ENCODE measurements at regions not wholly inside any gene's neighbourhood (a gene's known extent, or its start where the extent isn't known, plus 50 kb on each side); places are given as distances from the start of the nearest gene placed in this dataset.

DNA sequence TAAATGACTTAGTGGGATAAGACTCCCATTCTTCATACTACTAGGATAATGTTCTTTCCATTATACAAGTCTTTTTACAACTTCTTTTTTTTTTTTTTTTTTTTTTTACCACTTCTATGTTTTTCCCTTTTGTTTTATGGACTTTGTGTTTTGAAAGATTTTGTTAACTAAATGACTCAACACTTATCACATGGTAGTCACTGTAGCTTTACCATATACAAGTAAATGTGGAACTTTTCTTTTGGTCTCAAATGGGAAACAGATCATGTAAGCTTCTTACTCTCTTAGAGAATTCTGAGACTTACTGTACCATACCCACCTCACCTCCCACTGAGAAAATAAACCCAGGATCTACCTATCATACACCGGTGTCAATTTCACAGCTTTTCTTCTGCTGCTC is 590.3 kb upstream of the CDH2 start:
- intact Hi-C loops (cut with micrococcal nuclease; ENCODE audit: unreplicated experiment) = no loop called here
- no peaks in the 10 kb centered on the region for H3K27me3 ChIP-seq (replicated peaks; ENCODE audit: insufficient read depth, low read depth, low read length, poor library complexity)
- peaks cover 45% of the 10 kb centered on the region for H3K4me1 ChIP-seq (ENCODE audit: insufficient read depth, low read length, poor library complexity, severe bottlenecking)
- TF ChIP-seq EZH2 (IDR thresholded peaks at IDR 0.05; ENCODE audit: borderline replicate concordance, low read depth, low read length, poor library complexity, severe bottlenecking) = no peak
- TF ChIP-seq, protein P1, sequence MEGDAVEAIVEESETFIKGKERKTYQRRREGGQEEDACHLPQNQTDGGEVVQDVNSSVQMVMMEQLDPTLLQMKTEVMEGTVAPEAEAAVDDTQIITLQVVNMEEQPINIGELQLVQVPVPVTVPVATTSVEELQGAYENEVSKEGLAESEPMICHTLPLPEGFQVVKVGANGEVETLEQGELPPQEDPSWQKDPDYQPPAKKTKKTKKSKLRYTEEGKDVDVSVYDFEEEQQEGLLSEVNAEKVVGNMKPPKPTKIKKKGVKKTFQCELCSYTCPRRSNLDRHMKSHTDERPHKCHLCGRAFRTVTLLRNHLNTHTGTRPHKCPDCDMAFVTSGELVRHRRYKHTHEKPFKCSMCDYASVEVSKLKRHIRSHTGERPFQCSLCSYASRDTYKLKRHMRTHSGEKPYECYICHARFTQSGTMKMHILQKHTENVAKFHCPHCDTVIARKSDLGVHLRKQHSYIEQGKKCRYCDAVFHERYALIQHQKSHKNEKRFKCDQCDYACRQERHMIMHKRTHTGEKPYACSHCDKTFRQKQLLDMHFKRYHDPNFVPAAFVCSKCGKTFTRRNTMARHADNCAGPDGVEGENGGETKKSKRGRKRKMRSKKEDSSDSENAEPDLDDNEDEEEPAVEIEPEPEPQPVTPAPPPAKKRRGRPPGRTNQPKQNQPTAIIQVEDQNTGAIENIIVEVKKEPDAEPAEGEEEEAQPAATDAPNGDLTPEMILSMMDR (conservative IDR thresholded peaks at IDR 0.05; ENCODE audit: low read depth, low read length) = no peak
- H3K27ac ChIP-seq (ENCODE audit: low read depth, low read length, poor library complexity, severe bottlenecking) = peak overlapping the region; percentile 5
- no peaks in the 10 kb centered on the region for H3K36me3 ChIP-seq (ENCODE audit: insufficient read depth, low read length, poor library complexity, severe bottlenecking)
- H3K9me3 ChIP-seq (ENCODE audit: low read depth, low read length, poor library complexity, severe bottlenecking) = no peaks in the 10 kb centered on the region
- H3K4me3 ChIP-seq (ENCODE audit: low read depth, low read length, poor library complexity, severe bottlenecking) = no peak overlapping the region
- BruUV-seq (replicated peaks) = no TSS peak
- CTCF ChIA-PET = no interaction called here
- no peak for DNase-seq (ENCODE audit: low spot score)
- POLR2A ChIA-PET (ENCODE audit: low non-redundant PET) = no interaction called here

DNA sequence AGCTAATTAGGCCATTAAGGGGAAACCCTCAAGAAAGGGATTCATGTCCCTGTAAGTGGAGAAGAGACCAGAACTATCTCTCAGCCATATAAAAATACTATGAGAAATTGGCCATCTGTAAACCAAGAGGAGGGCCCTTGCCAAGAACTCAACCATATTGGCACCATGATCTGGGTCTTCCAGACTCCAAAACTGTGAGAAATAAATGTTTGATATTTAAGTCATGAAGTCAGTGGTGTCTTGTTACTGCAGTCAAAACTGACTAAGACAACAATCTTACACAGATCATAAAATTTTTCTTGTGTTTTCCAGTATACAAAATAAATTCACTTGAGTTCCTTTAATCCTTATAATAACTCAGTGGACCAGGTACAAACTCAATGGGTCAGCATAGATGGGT is 589.8 kb upstream of the CDH2 start:
- H3K4me1 ChIP-seq (ENCODE audit: insufficient read depth, low read length, poor library complexity, severe bottlenecking) = peaks cover 45% of the 10 kb centered on the region
- POLR2A ChIA-PET (ENCODE audit: low non-redundant PET) = no interaction called here
- CTCF ChIA-PET = no interaction called here
- intact Hi-C loops (cut with micrococcal nuclease; ENCODE audit: unreplicated experiment) = no loop called here
- no peak overlapping the region for H3K27ac ChIP-seq (ENCODE audit: low read depth, low read length, poor library complexity, severe bottlenecking)
- TF ChIP-seq EZH2 (IDR thresholded peaks at IDR 0.05; ENCODE audit: borderline replicate concordance, low read depth, low read length, poor library complexity, severe bottlenecking) = no peak
- TF ChIP-seq, protein P1 (conservative IDR thresholded peaks at IDR 0.05; ENCODE audit: low read depth, low read length) = no peak
- no peak overlapping the region for H3K4me3 ChIP-seq (ENCODE audit: low read depth, low read length, poor library complexity, severe bottlenecking)
- no peaks in the 10 kb centered on the region for H3K36me3 ChIP-seq (ENCODE audit: insufficient read depth, low read length, poor library complexity, severe bottlenecking)
- DNase-seq (ENCODE audit: low spot score) = no peak
- no peaks in the 10 kb centered on the region for H3K9me3 ChIP-seq (ENCODE audit: low read depth, low read length, poor library complexity, severe bottlenecking)
- no TSS peak for BruUV-seq (replicated peaks)
- no peaks in the 10 kb centered on the region for H3K27me3 ChIP-seq (replicated peaks; ENCODE audit: insufficient read depth, low read depth, low read length, poor library complexity)

DNA sequence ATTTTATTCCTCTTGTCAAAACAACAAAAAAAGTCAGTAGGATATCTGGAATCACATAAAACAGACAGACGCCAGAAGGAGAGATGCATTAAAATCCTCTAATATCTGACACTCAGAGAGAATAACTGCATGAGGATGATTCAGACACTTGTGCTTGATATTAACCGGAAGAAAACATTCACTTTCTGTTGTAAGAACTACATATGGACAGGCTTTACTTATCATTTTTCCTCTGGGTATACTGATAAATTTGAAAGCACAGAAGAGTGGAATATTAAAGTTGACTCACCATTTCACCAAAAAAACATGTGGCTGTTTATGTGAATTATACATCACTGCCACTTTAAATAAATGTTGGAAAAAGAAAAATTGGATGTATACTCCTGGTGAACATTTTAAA is 589.1 kb upstream of the CDH2 start:
- no peak overlapping the region for H3K27ac ChIP-seq (ENCODE audit: low read depth, low read length, poor library complexity, severe bottlenecking)
- intact Hi-C loops (cut with micrococcal nuclease; ENCODE audit: unreplicated experiment) = no loop called here

More for the DNA sequence above, 589.1 kb upstream of the CDH2 start:
- no TSS peak for BruUV-seq (replicated peaks)
- ChIA-PET CTCF (no interaction called here), POLR2A (ENCODE audit: low non-redundant PET) (no interaction called here)
- peak; percentile 40 for DNase-seq (ENCODE audit: low spot score)
- Histone ChIP-seq H3K9me3 (ENCODE audit: low read depth, low read length, poor library complexity, severe bottlenecking) (no peaks in the 10 kb centered on the region), H3K4me3 (ENCODE audit: low read depth, low read length, poor library complexity, severe bottlenecking) (no peak overlapping the region), H3K36me3 (ENCODE audit: insufficient read depth, low read length, poor library complexity, severe bottlenecking) (no peaks in the 10 kb centered on the region), H3K27me3 (replicated peaks; ENCODE audit: insufficient read depth, low read depth, low read length, poor library complexity) (no peaks in the 10 kb centered on the region), H3K4me1 (ENCODE audit: insufficient read depth, low read length, poor library complexity, severe bottlenecking) (peaks cover 45% of the 10 kb centered on the region)
- TF ChIP-seq, protein P1 (conservative IDR thresholded peaks at IDR 0.05; ENCODE audit: low read depth, low read length) = no peak
- no peak for TF ChIP-seq EZH2 (IDR thresholded peaks at IDR 0.05; ENCODE audit: borderline replicate concordance, low read depth, low read length, poor library complexity, severe bottlenecking)

Measured in A673 (cell line).